Limb (tissue), 2 donors: ENCODE measurements at regions not wholly inside any gene's neighbourhood (a gene's known extent, or its start where the extent isn't known, plus 50 kb on each side); places are given as distances from the start of the nearest gene placed in this dataset.

ENCODE experiments used
- DNase-seq, 2 donors: peaks; one replicate each; pipeline ENCODE4 v3.0.0-alpha.2; 2016; ENCODE audit errors: extremely low spot score in 2 of 2

GRCh38 chr11:28757725-28758515 is 649.7 kb downstream of the METTL15 start:
- DNase-seq = no peak

GRCh38 chr11:28756977-28757376 is 648.8 kb downstream of the METTL15 start:
- DNase-seq = no peak

GRCh38 chr11:28743061-28743550 is 634.9 kb downstream of the METTL15 start:
- no peak for DNase-seq

- DNase-seq = no peak
Observed at GRCh38 chr11:28739489-28740280, 631.5 kb downstream of the METTL15 start.

- no peak for DNase-seq
Observed at GRCh38 chr11:28738549-28738948, 630.4 kb downstream of the METTL15 start.

- DNase-seq = no peak
Observed at GRCh38 chr11:28736256-28736655, 628.1 kb downstream of the METTL15 start.

GRCh38 chr11:28735511-28735910 is 627.3 kb downstream of the METTL15 start:
- no peak for DNase-seq

GRCh38 chr11:28730889-28731288 is 622.7 kb downstream of the METTL15 start:
- DNase-seq = no peak

- DNase-seq = no peak
Observed at GRCh38 chr11:28730336-28730735, 622.1 kb downstream of the METTL15 start.

- no peak for DNase-seq
Observed at GRCh38 chr11:28729339-28729738, 621.2 kb downstream of the METTL15 start.

GRCh38 chr11:28728666-28729065 is 620.5 kb downstream of the METTL15 start:
- DNase-seq = no peak

GRCh38 chr11:28727254-28727653 is 619.1 kb downstream of the METTL15 start:
- DNase-seq = no peak

- DNase-seq = no peak
Observed at GRCh38 chr11:28726432-28726831, 618.2 kb downstream of the METTL15 start.

GRCh38 chr11:28715726-28716125 is 607.5 kb downstream of the METTL15 start:
- DNase-seq = no peak

- no peak for DNase-seq
Observed at GRCh38 chr11:28713850-28714249, 605.7 kb downstream of the METTL15 start.

- DNase-seq = no peak
Observed at GRCh38 chr11:28708075-28708474, 599.9 kb downstream of the METTL15 start.

- no peak for DNase-seq
Observed at GRCh38 chr11:28704801-28705200, 596.6 kb downstream of the METTL15 start.

GRCh38 chr11:28703371-28703770 is 595.2 kb downstream of the METTL15 start:
- DNase-seq = no peak

GRCh38 chr11:28702871-28703270 is 594.7 kb downstream of the METTL15 start:
- no peak for DNase-seq

GRCh38 chr11:28702450-28702790 is 594.2 kb downstream of the METTL15 start:
- no peak for DNase-seq

GRCh38 chr11:28701760-28702449 is 593.7 kb downstream of the METTL15 start:
- DNase-seq = no peak

GRCh38 chr11:28699701-28700100 is 591.5 kb downstream of the METTL15 start:
- no peak for DNase-seq
